Stimulated activated CD8-positive, alpha-beta memory T cell treated with anti-CD3 and anti-CD28 coated beads, Interleukin-12 subunit alpha, Interleukin-12 subunit beta, amount 100 ng/mL, for 24 hours (primary cell): ENCODE measurements at regions not wholly inside any gene's neighbourhood (a gene's known extent, or its start where the extent isn't known, plus 50 kb on each side); places are given as distances from the start of the nearest gene placed in this dataset.

ENCODE experiments used
- DNase-seq: peaks from one replicate; pipeline ENCODE4 v3.0.0-alpha.2; 2020; ENCODE audit errors: extremely low read depth

DNA sequence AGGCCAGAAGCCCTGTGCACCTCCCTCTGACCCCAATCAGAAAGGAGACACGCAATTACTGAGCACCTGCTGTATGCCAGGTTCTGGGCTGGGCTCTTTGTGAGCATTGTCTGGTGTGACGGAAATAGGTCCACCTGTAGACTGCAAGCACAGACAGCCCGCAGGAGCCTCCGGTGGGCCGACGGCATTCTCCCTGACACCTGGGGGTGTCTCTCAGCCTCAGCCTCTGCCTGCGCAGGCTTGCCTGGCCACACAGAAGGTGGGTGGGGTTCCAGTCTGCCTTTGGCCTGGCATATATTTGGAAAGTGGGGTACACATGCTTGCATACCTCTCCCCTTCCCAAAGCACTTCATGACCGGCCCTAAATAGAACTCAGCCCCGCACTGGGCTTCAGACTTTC, 129.3 kb downstream of the BUD13 start:
- no peak for DNase-seq

DNA sequence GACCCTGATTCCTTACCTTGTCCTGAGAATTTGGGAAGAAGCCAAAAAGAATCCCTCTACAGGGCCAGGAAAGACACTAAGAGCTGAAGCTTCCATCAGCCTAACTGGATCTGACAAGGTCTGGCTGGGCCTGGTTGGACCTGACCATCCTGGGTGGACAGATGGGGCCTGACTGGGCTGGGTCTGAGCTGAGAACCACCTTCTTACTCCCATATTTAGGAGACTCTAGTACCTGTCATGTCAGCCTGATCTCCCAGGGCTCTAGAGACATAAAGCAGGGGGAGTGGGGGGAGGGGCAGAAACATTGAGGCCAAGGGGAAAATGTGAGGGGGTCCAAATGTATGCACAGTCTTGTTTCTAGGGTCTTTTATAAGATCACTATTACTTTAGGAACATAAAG, 129.9 kb downstream of the BUD13 start:
- no peak for DNase-seq

GRCh38 chr11:116642481-116642880, 130.3 kb downstream of the BUD13 start:
- no peak for DNase-seq

DNA sequence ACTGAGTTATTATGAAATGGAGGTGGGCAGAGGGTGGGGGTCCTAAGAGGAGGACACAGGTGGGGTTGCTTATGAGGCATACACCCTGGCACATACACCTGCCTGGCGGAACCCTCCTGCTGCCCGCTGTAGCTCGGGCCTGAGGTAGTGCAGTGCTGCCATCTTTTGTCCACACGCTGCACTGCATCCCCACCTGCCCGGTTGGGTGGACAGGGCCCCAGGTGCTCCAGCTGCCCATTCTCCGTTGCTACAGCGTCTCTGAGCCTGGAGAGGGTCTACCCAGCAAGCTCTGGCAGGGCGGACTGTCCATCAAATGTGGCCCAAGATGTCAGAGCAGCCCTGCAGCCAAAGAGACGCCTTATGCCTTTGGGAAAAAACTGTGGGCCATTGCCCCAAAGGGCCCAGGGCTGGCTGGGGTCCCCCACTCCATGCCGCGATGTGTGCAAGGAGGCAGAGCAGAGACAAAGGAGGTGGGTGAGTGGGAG, 131.2 kb downstream of the BUD13 start:
- no peak for DNase-seq

GRCh38 chr11:116640641-116641402, 132.0 kb downstream of the BUD13 start:
- DNase-seq: no peak

DNA sequence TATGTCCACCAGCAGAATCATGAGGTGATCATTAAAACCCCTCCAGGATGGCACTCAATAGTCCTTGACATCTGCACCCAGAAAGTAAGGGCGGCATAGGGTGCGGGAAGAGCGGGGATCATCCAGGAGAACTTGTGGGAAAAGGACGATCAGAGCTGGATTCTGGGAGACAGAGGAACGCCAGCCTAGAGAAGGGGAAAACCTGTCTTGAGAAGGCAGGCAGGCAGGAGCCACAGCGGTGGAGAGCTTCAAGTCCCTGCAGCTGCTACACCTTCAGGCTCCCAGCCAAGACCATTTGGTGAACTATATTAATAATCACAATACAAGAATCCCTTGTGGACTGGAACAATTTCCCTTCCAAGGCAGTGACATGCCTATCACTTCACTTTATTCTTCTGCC, 134.3 kb downstream of the BUD13 start:
- DNase-seq: no peak

GRCh38 chr11:116637766-116638165, 135.0 kb downstream of the BUD13 start:
- no peak for DNase-seq

DNA sequence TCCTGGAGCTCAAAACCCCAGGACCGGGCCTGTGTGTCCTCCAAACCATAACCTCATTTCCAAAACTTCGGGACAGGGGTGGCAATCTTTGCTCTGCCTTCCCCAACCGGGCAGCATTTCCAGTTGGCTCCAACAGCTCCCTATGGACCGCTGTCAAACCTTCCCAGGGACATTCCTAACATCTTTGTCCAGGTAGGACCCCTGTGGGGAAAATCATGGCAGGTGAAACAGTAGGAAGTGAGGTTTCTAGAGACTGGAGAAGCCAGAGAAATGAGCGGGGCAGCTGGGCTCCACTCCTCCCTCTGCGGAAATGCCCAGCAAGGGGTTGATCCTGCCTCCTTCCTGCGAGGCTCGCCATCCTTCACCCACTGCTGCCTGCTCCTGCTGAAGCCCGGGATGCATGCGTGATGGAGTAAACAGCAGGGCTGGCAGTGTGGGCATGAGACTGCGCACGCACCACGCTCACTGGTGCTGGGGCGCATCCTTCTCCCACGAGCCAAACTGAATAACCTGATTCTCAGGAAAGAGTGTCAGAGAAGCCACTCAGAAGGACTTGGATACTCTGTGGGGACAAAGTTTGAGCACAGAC, 136.4 kb downstream of the BUD13 start:
- no peak for DNase-seq

DNA sequence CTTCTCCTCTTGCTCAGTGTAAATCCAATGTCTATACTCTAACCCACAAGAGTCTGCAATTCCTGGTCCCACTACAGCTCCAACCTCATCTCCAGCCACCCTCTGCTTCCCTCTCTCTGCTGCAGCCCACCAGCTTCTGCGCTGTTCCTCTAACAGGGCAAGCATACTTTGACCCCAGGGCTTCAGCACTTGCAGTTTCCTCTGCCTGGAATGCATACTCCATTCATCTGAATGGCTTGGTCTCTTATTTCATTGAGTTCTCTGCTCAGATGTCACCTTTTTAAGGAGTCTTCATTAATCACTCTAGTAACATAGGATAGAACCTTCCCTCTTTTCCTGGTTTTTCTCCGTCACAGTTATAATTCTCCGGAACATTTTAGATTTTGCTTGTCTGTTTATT, 141.6 kb downstream of the BUD13 start:
- no peak for DNase-seq

DNA sequence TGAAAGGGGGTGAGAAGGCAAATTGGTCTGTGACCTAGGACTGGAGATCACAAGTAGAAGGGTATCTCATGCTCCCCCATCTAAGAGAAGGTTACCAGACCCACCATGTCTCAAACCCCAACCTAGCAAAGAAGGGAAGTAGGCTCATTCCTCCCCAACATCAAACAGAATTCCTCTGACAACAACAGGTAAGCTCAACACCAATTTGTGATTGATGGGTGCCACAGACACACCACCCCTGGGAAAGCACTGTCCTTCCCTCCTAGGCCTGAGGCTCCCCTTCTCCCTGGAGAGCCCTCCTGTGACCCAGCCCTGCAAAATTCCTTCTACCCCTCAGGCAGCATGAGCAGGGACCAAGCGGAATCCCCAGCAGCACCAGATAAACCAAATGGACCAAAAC, 154.3 kb downstream of the BUD13 start:
- DNase-seq: no peak

DNA sequence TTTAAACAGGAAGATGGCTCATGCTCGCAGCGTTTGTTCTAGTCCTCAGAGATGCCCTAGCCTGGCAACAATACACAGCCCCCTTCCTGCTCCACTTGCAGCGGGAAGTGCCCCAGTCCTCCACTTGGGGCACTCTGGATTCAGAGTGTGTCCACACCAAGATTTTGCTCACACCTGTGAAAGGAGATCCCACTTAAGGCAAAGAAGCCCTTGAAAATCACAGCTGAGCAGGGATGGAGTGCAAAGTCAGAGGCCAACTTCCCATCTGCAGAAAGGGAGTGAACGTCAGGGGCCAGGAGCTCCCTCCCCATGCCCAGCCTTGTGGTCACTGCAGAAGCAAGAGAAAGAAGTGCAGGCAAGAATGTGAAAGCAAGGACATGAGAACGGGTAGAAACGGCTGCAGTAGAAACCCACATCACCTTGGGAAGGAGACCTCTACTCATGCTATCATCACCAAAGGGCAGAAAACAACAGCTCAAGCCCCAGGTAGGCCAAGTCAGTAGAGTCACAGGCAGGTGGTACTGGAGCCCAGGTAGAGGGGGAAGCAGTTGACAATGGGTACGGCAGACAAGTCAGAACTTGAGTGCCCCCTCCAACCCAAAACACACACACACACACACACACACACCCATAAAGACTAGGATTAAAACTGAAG, 157.4 kb downstream of the BUD13 start:
- no peak for DNase-seq

DNA sequence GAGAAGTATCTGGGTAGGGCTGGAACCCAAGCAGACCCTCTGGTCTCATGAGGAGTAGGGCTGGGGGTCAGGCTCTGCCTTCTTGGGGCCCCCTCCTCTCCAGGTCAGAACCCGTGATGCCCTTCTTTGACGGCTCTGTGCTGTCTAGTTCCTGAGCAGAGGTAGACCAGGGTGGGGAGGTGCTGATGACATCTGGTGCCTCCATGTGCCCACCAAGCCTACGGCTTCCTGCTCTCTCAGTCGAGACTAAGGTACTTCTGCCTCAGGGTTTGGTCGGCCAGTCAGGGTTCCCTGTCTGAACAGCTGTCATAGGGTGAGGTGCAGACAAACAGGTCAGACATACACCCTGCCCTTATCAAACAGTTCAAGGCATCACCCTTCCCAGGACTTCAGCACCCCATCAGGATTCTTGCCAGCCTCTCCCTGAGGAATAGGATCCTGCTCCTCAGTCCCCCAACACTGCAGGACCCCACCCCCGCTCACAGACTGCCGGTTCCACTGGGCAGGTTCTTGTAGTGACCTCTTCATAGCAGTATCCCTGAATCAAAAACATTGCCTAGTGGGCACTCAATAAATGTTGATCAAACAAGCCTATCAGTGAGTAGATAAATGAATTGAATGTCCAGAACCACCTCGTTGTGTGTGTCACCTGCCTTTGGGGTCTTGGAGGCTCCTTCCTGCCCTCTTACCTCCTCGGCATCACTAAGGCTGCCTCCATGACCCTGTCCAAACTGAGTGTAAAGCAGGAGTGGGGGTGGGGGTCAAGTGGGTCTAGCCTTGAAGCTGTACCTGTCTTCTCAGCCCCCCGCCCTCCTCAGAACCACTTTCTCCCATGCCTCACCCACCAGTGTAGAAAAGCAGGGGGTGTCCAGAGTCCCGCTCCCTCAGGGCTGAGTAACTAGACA, 158.2 kb downstream of the BUD13 start:
- no peak for DNase-seq

DNA sequence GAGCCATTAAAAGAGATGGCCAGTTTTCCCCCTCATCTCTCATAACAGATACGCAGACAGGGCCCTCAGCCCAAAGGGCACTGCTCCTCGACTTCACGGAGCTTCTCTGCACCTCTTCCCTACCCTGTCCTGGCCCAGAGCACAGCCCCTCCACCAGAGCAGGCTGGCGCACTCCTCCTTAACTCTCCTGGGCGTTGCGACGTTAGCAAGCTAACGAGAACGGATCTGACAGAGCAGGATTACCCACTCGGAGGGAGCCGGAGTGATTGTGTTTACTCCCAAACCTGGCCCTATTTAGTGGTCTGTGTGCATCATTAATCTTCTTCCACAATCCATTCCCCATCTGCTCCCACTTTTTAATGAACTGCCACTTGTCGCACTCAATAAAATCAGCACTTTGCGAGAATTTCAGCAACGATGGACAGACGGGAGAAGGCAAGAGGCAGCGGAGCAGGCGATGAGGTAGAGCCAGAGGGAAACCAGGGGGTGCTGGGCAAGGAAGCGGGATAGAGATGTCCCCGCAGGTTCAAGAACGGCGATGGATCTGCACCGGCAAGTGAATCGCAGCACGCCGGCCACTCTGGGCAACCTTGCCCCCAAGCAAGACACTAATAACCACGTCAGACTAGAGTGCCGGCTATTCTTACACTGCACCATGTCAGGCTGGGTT, 159.4 kb downstream of the BUD13 start:
- DNase-seq: no peak

DNA sequence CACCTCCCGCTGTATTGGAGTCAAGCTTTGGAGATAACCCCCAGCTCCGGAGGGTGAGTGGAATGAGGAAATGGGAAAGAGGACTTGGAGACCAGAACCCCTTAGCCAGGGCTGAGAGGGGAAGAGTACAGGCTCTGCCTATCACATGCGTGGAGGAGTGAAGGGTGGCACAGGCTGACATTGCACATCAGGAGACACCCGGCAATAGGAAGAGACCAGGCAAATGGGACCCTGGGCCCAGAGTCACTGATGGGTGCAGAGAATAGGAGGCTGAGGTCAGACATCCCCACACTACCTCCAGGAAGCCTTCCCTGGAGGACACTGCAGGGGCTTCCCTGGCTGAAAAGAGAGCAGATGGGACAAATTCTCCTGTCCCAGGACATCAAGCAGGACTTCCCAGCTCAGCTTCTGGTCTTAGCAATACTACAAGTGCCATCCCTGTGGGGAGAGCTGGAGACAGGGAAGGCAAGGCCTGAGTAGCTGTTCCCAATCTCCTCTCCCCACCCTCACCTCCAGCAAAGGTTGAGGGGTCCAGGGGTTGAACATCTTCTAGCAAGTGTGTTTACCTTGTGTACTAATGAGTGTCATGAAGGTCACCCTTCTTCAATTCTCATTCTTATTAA, 160.7 kb downstream of the BUD13 start:
- DNase-seq: no peak

DNA sequence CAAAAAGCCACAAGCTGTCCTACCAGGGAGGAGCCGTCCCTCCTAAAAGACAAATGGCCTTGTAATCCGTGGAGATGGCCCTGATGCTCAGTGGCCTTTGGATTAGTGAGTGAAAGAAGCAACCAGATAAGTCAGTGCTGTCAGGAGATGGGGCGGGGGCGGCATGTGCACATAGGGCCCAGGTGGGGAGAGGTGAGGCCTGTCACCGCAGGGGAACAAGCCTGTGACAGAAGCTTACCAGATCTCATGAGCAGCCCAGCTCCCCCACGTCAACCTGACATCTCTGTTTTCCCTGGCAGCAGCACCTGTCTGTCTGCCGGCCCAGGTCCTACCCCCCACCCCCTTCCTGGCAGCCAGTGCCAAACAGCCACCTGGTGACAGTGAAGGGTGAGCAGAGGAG, 162.6 kb downstream of the BUD13 start:
- DNase-seq: no peak

DNA sequence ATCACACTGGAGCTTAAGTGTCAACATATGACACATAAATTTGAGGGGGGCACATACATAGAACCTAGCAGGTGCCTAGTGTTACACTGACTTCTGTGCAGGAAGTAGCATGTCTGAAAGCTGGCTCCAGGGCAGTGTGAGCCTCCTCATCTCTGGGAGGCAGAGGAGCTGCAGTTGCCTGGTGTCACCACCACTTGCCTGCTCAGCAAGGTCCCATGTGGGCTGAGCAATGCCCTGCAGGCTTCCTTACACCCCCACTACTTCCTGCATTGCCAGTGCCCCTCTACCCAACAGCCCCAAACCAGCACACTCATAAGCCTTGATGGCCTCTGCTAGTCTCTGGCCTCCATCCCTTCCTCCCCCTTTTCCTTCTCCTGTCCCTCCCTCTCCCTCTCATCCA, 165.8 kb downstream of the BUD13 start:
- DNase-seq: no peak

- no peak for DNase-seq
Observed at GRCh38 chr11:116605543-116606459, 167.0 kb downstream of the BUD13 start.

DNA sequence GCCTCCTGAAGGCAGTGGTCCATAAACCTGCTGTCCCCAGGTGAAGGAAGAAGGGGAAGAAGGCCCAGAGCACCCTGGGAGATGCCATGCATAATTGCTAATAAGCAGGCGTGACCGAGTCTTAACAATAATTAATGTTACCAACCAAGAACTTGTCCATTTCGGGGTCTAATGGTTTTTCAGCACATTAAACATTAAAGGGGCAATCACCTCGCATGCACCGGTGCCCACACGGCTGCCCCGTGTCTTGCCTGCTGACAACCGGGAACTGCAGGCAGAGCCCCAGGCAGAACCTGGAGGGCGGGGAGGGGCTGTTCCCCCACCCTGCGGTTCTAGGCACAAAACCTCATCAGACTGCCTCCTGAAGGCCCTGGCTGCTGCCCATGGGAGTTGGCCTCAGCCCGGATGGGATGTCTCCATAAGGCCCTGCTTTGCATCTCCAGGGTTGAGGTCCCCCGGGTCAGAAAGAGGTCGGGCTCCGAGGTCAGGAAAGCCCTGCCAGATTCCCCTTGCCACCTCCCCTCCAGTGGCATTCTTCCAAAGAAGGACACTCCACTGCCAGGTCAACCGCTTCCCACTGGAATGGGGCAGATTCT, 169.0 kb downstream of the BUD13 start:
- DNase-seq: no peak

GRCh38 chr11:116602637-116602942, 170.2 kb downstream of the BUD13 start:
- DNase-seq: no peak
